OCI-LY1 (cell line): ENCODE measurements at regions not wholly inside any gene's neighbourhood (a gene's known extent, or its start where the extent isn't known, plus 50 kb on each side); places are given as distances from the start of the nearest gene placed in this dataset.

Experiments
- H2AFZ ChIP-seq: fragments of 200-600 bp; sonication (generic), shearing (Covaris generic); 2 replicates; pipeline ENCODE4 v1.6.0; 2014; ENCODE audit warnings: antibody characterized with exemption, mild to moderate bottlenecking, low read length
- H3F3A ChIP-seq: fragments of 200-600 bp; sonication (generic), shearing (Covaris generic); 2 replicates; pipeline ENCODE4 v1.6.0; 2014; ENCODE audit warnings: mild to moderate bottlenecking, antibody characterized with exemption, low read length, moderate library complexity; ENCODE audit not compliant: insufficient read depth
- H3K27ac ChIP-seq: fragments of 200-600 bp; sonication (generic); 2 replicates; pipeline ENCODE4 v1.5.1; 2014; ENCODE audit warnings: low read length, mixed run types, mild to moderate bottlenecking, low read depth; ENCODE audit not compliant: poor library complexity, severe bottlenecking
- H3K27me3 ChIP-seq: fragments of 200-600 bp; sonication (generic); 2 replicates; pipeline ENCODE4 v1.6.0; 2014; ENCODE audit warnings: antibody characterized with exemption, mild to moderate bottlenecking, low read length, moderate library complexity; ENCODE audit not compliant: insufficient read depth
- H3K36me3 ChIP-seq: fragments of 200-600 bp; sonication (generic); 2 replicates; pipeline ENCODE4 v1.6.1; 2014; ENCODE audit warnings: mild to moderate bottlenecking, antibody characterized with exemption, low read length, moderate library complexity, mixed read lengths; ENCODE audit not compliant: insufficient read depth
- H3K4me1 ChIP-seq: fragments of 200-600 bp; sonication (generic); 2 replicates; pipeline ENCODE4 v1.5.1; 2014; ENCODE audit warnings: mild to moderate bottlenecking, low read length, moderate library complexity; ENCODE audit not compliant: insufficient read depth, severe bottlenecking
- H3K4me2 ChIP-seq: fragments of 200-600 bp; sonication (generic), shearing (Covaris generic); 2 replicates; pipeline ENCODE4 v1.6.1; 2014; ENCODE audit warnings: low read length
- H3K4me3 ChIP-seq: fragments of 200-600 bp; sonication (generic); 2 replicates; pipeline ENCODE4 v1.5.1; 2014; ENCODE audit warnings: low read length, low read depth, mild to moderate bottlenecking, mixed read lengths; ENCODE audit not compliant: poor library complexity, severe bottlenecking
- H3K79me2 ChIP-seq: fragments of 200-600 bp; shearing (Covaris generic); 2 replicates; pipeline ENCODE4 v1.6.1; 2016; ENCODE audit warnings: mixed run types, low read length, mixed read lengths; ENCODE audit not compliant: insufficient read depth
- H3K9ac ChIP-seq: fragments of 200-600 bp; sonication (generic), shearing (Covaris generic); 2 replicates; pipeline ENCODE4 v1.6.1; 2014; ENCODE audit warnings: mild to moderate bottlenecking, low read length, mixed read lengths
- H3K9me2 ChIP-seq: fragments of 200-600 bp; sonication (generic), shearing (Covaris generic); 2 replicates; pipeline ENCODE4 v1.6.1; 2014; ENCODE audit warnings: low read depth, mild to moderate bottlenecking, low read length, mixed read lengths
- H3K9me3 ChIP-seq: fragments of 200-600 bp; shearing (Covaris generic); 2 replicates; pipeline ENCODE4 v1.6.1; 2014; ENCODE audit warnings: low read length, mixed read lengths
- H4K20me1 ChIP-seq: fragments of 200-600 bp; sonication (generic), shearing (Covaris generic); 2 replicates; pipeline ENCODE4 v1.6.0; 2016; ENCODE audit warnings: mild to moderate bottlenecking, low read length; ENCODE audit not compliant: insufficient read depth
- EZH2 ChIP-seq: fragments of 200-600 bp; sonication (generic), shearing (Covaris generic); IDR thresholded peaks from 2 replicates; pipeline ENCODE4 v1.8.0; 2017; ENCODE audit warnings: borderline replicate concordance, mixed run types, mild to moderate bottlenecking, antibody characterized with exemption, low read length, moderate library complexity, mixed read lengths
- TF ChIP-seq, protein P1 (sequence below): fragments of 200-600 bp; sonication (generic), shearing (Covaris generic); IDR thresholded peaks from 2 replicates; pipeline ENCODE4 v1.5.1; 2017; ENCODE audit warnings: mild to moderate bottlenecking, antibody characterized with exemption, low read length, moderate library complexity, mixed read lengths

DNA sequence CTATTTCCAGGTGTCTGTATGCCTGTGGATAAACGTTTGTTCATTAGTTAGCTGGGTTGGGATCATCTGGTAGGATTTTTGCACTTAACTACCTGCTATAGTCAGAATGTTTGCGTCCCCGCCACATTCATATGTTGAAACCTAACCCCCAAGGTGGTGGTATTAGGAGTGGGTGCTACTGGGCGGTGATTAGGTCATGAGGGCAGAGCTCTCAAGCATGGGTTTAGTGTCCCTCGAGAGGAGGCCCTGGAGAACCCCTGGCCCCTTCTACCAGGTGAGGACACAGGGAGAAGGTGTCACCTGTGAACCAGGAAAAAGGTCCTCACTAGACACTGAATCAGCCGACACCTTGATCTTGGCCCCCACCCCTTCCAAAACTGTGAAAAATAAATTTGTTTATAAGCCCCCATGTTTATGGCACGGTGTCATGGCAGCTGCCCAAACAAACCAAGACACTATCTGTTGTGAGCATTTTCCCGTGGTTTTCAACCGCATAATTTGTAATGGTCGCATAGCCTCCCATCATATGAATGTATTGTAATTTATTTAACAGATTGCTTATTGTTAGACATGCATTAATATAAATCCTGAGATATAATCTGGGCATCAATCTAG, 92.7 kb upstream of the TRIM2 start:
- Histone ChIP-seq H3K9ac (no peak overlapping the region), H3K27ac (no peak overlapping the region), H2AFZ (no peak overlapping the region), H3K27me3 (peaks cover 4% of the 10 kb centered on the region; the same call in 1 of the 2 replicates), H4K20me1 (no peaks in the 10 kb centered on the region), H3K4me2 (no peak overlapping the region), H3K4me3 (no peak overlapping the region), H3K79me2 (no peaks in the 10 kb centered on the region), H3K36me3 (no peaks in the 10 kb centered on the region), H3K4me1 (peaks cover 40% of the 10 kb centered on the region), H3K9me3 (no peaks in the 10 kb centered on the region), H3K9me2 (no peaks in the 10 kb centered on the region), H3F3A (no peaks in the 10 kb centered on the region)
- TF ChIP-seq, protein P1, sequence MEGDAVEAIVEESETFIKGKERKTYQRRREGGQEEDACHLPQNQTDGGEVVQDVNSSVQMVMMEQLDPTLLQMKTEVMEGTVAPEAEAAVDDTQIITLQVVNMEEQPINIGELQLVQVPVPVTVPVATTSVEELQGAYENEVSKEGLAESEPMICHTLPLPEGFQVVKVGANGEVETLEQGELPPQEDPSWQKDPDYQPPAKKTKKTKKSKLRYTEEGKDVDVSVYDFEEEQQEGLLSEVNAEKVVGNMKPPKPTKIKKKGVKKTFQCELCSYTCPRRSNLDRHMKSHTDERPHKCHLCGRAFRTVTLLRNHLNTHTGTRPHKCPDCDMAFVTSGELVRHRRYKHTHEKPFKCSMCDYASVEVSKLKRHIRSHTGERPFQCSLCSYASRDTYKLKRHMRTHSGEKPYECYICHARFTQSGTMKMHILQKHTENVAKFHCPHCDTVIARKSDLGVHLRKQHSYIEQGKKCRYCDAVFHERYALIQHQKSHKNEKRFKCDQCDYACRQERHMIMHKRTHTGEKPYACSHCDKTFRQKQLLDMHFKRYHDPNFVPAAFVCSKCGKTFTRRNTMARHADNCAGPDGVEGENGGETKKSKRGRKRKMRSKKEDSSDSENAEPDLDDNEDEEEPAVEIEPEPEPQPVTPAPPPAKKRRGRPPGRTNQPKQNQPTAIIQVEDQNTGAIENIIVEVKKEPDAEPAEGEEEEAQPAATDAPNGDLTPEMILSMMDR: no peak
- TF ChIP-seq EZH2: no peak

DNA sequence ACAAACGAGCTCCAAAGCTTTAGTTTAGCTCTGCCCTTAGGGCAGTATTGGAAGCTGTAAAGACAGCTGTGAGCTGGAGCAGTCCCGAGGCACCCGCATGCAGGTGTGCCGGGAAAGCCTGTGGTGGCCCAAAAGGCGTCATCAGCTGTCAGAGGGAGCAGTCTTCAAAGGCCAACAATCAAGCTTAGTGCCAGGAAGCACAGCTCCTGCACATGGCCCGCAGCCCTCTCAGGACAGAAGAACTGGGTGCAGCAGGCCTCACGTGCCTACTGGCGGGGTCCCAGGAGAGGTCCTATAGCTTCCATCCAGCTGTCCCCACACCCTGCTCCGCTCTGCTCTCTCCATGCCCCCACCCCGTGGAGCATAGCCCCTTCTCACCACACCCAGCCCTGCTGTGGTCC, 92.2 kb upstream of the TRIM2 start:
- Histone ChIP-seq H3K27ac (no peak overlapping the region), H3K9me3 (no peaks in the 10 kb centered on the region), H3K9ac (no peak overlapping the region), H3K27me3 (peaks cover 4% of the 10 kb centered on the region; the same call in 1 of the 2 replicates), H3F3A (no peaks in the 10 kb centered on the region), H3K4me2 (no peak overlapping the region), H3K4me1 (peaks cover 43% of the 10 kb centered on the region), H2AFZ (no peak overlapping the region), H3K79me2 (no peaks in the 10 kb centered on the region), H3K36me3 (no peaks in the 10 kb centered on the region), H3K9me2 (no peaks in the 10 kb centered on the region), H3K4me3 (no peak overlapping the region), H4K20me1 (no peaks in the 10 kb centered on the region)
- TF ChIP-seq EZH2: no peak
- TF ChIP-seq, protein P1: no peak

DNA sequence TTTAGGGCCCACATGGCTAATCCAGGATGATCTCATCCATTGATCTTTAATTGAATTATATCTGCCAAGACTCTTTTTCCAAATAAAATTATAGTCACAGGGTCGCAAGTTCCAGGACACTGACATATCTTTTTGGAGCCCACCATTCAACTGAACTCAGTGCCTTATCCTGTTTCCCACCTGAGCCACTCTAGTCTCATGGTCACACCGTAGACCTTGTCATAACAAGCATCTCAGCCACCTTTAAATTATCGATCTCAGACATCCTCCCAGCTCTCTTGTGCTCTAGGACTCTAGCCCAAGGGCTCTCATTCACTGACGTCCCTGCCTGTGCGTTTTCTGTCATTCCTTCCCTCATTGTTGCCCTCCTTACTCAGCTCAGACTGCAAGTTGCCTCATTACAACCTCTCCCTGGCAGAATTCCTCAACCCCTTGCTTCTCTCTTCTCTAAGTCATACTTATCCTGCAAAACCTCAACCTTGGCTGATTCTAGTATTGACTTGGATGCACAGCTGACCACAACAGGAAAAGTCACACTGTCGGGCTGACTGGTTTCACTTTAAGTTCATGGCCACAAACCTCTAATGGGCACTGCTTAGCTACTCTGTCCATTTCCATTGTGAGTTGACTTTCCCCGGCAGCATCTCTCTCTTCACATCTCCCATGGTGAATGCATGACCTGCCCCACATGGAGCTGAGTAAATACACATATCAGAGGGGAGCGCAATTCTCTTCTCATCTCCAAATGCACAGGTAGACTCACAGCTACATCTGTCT, 91.0 kb upstream of the TRIM2 start:
- H3K4me3 ChIP-seq: no peak overlapping the region
- no peak overlapping the region for H3K27ac ChIP-seq
- no peaks in the 10 kb centered on the region for H3K36me3 ChIP-seq
- no peaks in the 10 kb centered on the region for H3F3A ChIP-seq
- no peaks in the 10 kb centered on the region for H4K20me1 ChIP-seq
- TF ChIP-seq, protein P1: no peak
- TF ChIP-seq EZH2: no peak
- peaks cover 4% of the 10 kb centered on the region; the same call in 1 of the 2 replicates for H3K27me3 ChIP-seq
- no peak overlapping the region for H3K9ac ChIP-seq
- no peak overlapping the region for H2AFZ ChIP-seq
- no peaks in the 10 kb centered on the region for H3K79me2 ChIP-seq
- no peaks in the 10 kb centered on the region for H3K9me3 ChIP-seq
- peaks cover 43% of the 10 kb centered on the region for H3K4me1 ChIP-seq
- H3K4me2 ChIP-seq: no peak overlapping the region; the same call in 1 of the 2 replicates
- H3K9me2 ChIP-seq: no peaks in the 10 kb centered on the region
